Ishikawa (cell line): ENCODE measurements at regions not wholly inside any gene's neighbourhood (a gene's known extent, or its start where the extent isn't known, plus 50 kb on each side); places are given as distances from the start of the nearest gene placed in this dataset.

Experiments used
- CREB1 ChIP-seq: IDR thresholded peaks from 2 replicates; pipeline ENCODE4 v1.6.1; 2012; ENCODE audit warnings: low read depth
- EGR1 ChIP-seq: IDR thresholded peaks from 2 replicates; pipeline ENCODE4 v1.6.1; 2012
- EP300 ChIP-seq: IDR thresholded peaks from 2 replicates; pipeline ENCODE4 v1.6.1; 2012; ENCODE audit warnings: borderline replicate concordance
- RAD21 ChIP-seq: IDR thresholded peaks from 2 replicates; pipeline ENCODE4 v1.6.1; 2012; ENCODE audit warnings: low read depth
- TAF1 ChIP-seq: IDR thresholded peaks from 2 replicates; pipeline ENCODE4 v1.6.1; 2012; ENCODE audit warnings: low read depth, mild to moderate bottlenecking
- TCF12 ChIP-seq: IDR thresholded peaks from 2 replicates; pipeline ENCODE4 v1.6.1; 2012; ENCODE audit warnings: low read depth
- YY1 ChIP-seq: IDR thresholded peaks from 2 replicates; pipeline ENCODE4 v1.6.1; 2012; ENCODE audit warnings: low read depth
- TF ChIP-seq, protein P1 (sequence below): IDR thresholded peaks from 2 replicates; pipeline ENCODE4 v1.6.1; 2012; ENCODE audit warnings: low read depth, mild to moderate bottlenecking
- TF ChIP-seq, protein P2 (sequence below): IDR thresholded peaks from 2 replicates; pipeline ENCODE4 v1.6.1; 2012

DNA sequence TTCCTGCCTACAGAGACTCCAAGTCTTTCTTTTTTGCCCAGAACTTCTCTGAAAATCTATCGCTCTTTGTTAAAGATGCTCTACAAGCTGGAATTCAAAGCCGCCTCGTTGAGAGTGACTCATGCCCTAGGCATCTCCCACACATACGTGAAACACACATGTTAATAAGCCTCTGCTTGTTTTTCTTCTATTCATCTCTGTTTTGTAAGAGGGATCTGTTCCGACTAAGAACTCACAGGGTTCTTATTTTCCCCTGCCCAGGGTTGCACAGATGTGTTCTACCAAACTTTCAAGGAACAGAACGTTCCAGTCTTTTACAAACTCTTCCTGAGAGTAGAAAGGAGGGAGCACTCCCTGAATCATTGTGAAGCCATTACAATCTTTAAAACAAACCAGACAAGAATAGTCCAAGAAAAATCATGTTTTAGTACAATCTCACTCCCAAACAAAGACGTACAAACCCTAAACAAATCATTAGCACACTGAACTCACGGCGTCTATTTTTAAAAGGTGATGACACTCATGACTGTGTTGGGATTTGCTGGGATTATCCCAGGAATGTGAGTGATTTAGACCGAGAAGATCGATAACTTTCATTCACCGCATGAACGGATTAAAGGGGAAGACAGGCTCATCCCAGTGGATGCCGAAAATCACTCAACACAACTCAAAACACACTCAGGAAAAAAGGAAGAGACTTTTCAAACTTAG is 55.3 kb upstream of the INPP5A start:
- TF ChIP-seq EP300 (no peak), TAF1 (no peak), RAD21 (no peak), TCF12 (no peak), CREB1 (no peak), EGR1 (no peak), YY1 (no peak)
- TF ChIP-seq, protein P1, sequence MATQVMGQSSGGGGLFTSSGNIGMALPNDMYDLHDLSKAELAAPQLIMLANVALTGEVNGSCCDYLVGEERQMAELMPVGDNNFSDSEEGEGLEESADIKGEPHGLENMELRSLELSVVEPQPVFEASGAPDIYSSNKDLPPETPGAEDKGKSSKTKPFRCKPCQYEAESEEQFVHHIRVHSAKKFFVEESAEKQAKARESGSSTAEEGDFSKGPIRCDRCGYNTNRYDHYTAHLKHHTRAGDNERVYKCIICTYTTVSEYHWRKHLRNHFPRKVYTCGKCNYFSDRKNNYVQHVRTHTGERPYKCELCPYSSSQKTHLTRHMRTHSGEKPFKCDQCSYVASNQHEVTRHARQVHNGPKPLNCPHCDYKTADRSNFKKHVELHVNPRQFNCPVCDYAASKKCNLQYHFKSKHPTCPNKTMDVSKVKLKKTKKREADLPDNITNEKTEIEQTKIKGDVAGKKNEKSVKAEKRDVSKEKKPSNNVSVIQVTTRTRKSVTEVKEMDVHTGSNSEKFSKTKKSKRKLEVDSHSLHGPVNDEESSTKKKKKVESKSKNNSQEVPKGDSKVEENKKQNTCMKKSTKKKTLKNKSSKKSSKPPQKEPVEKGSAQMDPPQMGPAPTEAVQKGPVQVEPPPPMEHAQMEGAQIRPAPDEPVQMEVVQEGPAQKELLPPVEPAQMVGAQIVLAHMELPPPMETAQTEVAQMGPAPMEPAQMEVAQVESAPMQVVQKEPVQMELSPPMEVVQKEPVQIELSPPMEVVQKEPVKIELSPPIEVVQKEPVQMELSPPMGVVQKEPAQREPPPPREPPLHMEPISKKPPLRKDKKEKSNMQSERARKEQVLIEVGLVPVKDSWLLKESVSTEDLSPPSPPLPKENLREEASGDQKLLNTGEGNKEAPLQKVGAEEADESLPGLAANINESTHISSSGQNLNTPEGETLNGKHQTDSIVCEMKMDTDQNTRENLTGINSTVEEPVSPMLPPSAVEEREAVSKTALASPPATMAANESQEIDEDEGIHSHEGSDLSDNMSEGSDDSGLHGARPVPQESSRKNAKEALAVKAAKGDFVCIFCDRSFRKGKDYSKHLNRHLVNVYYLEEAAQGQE, result no peak
- TF ChIP-seq, protein P2, sequence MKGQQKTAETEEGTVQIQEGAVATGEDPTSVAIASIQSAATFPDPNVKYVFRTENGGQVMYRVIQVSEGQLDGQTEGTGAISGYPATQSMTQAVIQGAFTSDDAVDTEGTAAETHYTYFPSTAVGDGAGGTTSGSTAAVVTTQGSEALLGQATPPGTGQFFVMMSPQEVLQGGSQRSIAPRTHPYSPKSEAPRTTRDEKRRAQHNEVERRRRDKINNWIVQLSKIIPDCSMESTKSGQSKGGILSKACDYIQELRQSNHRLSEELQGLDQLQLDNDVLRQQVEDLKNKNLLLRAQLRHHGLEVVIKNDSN, result no peak
